NCI-H1694 treated with DMSO at 0.1 percent for 48 hours (cell line): ENCODE measurements at regions not wholly inside any gene's neighbourhood (a gene's known extent, or its start where the extent isn't known, plus 50 kb on each side); places are given as distances from the start of the nearest gene placed in this dataset.

ENCODE experiments used
- DNase-seq: peaks from one replicate; lab custom pipeline; 2025; lab: John Stamatoyannopoulos, UW

GRCh38 chr2:6206882-6207281 is 514.7 kb downstream of the SOX11 start:
- no peak for DNase-seq

GRCh38 chr2:6211236-6211635 is 519.1 kb downstream of the SOX11 start:
- no peak for DNase-seq

DNA sequence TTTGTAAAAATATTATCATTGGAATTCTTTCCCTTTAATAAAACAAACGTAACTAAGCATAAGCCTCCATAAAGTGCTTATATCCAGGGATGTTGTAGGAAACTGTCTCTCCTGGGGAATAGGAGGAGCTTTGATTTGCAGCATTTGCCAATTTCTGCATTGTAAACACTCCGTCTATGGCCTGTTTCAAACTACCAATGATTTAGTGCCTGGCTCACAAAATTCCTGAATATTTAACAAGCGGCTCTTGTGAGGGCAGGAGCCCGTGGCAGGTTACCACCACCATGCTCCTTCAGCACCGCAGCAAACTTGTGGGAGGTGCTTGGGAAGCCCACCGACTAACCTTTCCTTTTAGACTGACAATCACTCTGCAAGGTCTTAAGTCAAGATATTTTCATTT is 520.3 kb downstream of the SOX11 start:
- DNase-seq, result no peak

DNA sequence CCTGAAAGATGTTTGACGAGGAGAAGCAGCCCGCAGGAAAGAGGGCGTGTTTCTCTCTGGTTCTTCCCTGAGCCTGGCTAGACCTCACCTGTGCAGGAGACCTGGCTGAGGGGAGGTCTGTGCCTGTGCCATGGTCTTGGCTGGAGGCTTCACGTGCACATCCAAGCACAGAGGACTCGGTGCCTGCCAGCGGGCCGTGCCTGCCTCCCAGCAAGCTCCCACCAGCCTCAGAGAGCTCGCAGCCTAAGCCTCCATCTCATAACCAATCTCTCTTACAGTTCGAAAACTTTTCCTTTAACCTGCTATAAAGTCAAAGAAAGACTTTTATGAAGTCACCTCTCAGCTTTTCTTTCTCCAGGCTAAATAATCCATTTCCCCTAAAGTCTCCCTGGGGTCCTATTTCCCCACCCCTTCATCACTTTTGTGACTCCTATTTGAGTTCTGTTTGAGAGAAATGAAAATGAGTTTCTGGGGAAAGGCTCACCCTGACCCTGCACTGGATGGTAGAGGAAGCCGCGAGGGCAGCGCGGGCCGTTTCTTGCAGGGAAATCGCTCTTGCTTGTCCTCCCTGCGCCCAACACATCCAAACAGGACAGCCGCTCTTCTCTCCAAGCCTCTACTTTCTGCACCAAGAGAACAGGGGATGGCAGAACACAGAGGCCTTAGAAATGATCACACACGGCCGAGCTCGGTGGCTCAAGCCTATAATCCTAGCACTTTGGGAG is 521.0 kb downstream of the SOX11 start:
- no peak for DNase-seq

- DNase-seq, result no peak
Measured at GRCh38 chr2:6214471-6214870, 522.3 kb downstream of the SOX11 start.

DNA sequence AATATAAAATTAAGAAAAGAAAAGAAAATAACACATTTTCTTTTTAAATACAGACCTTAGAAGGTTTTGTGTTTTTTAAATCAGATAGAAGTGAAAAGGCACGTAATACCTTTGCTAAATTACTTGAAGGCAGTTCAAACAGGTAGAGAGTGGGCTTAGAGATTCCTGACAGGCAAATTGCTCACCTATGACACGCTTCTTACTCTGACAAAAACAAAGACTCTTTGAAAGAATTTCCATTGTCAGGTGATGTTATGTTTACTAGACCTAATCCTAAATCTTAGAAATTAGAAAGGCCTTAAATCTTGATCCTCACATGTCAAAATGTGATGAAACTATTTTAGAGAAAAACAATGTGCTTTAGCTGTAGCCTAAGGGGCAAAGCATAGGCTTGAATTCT is 522.9 kb downstream of the SOX11 start:
- no peak for DNase-seq

DNA sequence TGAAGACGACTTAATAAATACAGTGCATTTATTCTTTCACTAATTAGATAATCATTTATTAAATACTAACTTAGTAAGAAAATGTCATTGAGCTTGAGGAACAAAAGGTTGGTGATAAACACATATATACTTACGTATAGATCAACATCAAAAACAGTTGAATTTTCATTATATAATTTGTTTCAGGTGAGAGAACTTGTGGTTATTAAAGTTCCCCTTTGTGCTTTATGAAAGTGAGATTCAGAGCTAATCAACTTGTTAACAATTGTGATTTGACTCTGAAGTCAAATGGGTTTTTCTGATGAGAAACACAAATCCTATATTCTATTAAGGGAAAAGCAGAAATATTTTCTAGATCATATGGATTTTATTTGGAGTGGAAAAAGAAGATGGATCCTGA is 524.0 kb downstream of the SOX11 start:
- no peak for DNase-seq

- no peak for DNase-seq
Measured at GRCh38 chr2:6218926-6219325, 526.7 kb downstream of the SOX11 start.

DNA sequence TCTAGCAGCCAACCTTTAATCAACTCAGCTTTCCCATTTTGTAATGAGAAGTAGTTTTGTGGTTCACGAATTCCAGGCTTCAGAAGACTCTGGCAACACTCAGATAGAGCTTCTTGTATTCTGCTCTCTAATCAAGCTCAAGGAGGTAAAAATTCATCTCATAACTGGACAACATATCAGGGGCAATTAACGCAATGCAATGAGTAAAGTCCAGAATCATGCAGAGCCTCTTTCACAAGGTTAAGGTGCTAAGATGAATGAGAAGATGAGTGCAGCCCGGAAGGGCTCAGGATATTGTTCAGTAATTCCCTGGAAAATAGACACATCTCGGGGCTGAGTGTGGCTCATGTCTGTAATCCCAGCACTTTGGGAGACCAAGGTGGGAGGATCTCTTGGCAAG is 527.7 kb downstream of the SOX11 start:
- DNase-seq, result no peak

DNA sequence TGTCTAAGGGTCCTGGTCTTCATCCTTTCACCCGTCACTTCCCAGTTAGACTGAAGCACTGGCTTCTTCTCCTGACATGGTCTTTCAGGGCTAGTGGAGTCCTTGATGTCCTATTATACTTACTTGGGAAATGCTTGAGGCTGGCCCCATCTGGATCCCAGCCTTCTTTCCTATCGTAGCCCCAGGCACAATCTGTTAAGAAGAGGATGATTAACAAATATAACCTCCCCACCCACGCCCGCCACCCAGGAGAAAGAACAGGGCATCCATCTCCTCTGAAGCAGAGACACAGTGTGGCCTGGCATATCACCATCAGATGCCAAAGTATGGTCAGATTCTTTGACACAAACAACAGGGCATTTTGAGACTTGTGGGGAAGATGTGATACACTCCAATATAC is 530.1 kb downstream of the SOX11 start:
- DNase-seq, result no peak

DNA sequence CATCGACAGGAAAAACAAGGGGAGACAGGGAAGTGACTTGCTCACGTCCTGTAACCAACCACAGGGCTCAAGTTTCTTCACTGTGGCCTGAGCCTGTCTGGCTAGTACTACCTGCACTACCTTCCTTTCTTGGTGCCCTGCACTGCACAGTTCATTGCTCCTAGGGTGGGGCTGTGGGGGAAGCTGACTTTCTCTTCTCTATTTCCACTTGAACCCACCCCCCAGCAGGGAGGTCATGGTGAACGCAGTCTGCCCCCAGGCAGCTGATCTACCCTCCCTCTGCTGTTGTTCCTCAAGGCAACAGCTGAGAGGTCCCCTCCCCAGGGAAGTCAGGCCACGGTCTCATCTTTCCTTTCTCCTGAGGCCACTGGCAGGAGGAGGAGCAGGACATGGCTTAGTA is 532.1 kb downstream of the SOX11 start:
- DNase-seq, result no peak

DNA sequence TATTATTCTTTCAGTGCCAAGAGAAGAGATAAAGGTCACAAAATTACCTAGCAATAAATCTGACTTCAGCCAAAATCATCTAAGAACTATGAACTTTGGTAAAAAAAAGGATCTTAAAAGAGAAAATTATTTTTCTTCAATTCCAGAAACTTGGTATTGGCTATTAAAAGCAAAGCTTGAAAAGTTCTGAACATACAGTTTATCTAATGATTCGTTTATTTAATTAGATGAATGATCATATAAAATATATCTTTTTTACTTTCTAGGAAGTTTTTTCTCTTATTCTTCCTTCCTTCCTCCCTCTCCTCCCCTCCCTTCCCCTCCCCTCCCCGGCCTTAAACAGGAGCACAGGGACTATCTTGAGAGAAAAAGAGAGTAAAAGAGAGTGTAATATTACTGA is 536.1 kb downstream of the SOX11 start:
- no peak for DNase-seq

DNA sequence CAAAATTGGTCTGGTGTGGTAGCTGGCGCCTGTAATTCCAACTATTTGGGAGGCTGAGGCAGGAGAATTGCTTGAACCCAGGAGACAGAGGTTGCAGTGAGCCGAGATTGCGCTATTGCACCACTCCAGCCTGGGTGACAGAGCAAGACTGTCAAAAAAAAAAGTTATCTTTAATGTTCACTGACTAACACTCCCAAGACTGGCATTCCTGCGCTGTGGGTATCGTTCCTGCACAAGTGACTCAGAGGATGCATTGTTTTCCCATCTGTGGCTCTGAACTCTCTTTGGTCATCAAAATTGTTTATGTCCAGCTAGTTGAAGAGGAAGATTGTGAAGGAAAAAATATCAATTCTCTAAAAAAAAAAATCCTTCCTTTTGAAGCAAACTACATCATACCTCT is 539.0 kb downstream of the SOX11 start:
- no peak for DNase-seq

GRCh38 chr2:6233993-6234392 is 541.8 kb downstream of the SOX11 start:
- peak; percentile 100 for DNase-seq

- DNase-seq, result no peak
Measured at GRCh38 chr2:6234702-6235101, 542.5 kb downstream of the SOX11 start.

GRCh38 chr2:6236317-6236716 is 544.1 kb downstream of the SOX11 start:
- no peak for DNase-seq

GRCh38 chr2:6237039-6237660 is 545.0 kb downstream of the SOX11 start:
- no peak for DNase-seq

GRCh38 chr2:6249557-6249956 is 557.4 kb downstream of the SOX11 start:
- DNase-seq, result no peak

DNA sequence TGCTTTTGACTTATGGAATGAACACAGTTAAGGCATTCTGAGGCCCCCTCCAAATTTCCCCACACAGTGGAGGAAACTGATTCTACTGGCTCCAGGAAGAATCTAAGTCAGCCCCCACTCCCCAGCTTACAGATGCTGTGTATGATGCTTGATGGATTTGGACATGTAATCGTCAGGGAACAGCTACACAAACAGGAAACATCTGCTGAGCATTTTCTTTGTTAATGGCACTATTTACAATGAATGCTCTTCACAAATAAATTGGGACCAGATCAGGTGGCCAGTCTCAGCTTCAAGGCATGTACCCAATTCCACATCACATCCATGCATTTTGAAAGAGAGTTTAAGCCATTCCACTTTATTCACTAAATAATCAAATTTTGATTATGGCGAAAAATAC is 562.3 kb downstream of the SOX11 start:
- peak; percentile 87 for DNase-seq

- no peak for DNase-seq
Measured at GRCh38 chr2:6264198-6264597, 572.0 kb downstream of the SOX11 start.

DNA sequence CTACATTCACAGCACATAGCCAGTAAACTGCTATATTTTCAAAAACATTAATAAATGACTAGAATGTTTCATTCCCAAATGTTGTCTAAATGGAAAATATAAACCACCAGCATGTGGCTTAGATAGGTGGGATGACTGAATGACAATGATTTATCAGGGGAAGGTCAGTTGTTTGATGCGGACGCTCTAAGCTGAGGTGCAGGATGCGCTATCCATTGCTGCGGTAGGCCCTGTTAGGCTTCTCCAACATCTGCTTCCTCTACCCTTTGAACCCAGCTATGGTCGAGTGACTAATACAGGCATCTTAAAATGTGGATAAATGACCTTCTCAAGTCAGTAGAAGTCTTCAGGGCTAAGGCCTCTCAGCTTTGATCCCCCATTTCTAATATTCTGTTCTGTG is 584.2 kb downstream of the CMPK2 start:
- DNase-seq, result no peak

GRCh38 chr2:6283259-6283658 is 582.4 kb downstream of the CMPK2 start:
- no peak for DNase-seq

DNA sequence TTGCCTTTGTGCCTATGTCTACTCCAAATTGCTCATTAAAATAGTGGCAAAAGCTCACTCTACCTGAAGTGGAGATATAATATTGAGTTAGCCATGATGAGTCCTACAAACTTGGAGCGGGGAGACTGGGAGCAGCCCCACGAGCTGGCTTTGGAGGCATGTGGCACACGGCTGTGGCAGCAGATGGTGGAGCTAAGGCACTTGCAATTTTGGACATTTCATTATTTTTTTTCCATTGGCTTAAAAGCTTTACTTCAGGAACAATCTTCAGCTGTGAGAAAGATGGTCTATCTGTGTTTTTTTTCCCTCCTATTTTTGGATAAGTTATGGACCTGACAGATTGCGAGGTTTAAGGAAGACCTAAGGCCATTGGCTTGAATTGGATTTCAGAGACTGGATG is 578.3 kb downstream of the CMPK2 start:
- peak; percentile 18 for DNase-seq

- DNase-seq, result no peak
Measured at GRCh38 chr2:6288791-6289190, 576.9 kb downstream of the CMPK2 start.
